HepG2 (cell line): ENCODE measurements at regions not wholly inside any gene's neighbourhood (a gene's known extent, or its start where the extent isn't known, plus 50 kb on each side); places are given as distances from the start of the nearest gene placed in this dataset.

Experiments used
- ATAC-seq: fragments of 200-7000 bp; cut with Tn5 transposase; 3 replicates; pipeline ENCODE4 v1.9.1; 2020; ENCODE audit warnings: mild to moderate bottlenecking, moderate library complexity
- BruUV-seq: library from RNA; stranded (reverse); fragments of 400-500 nt; replicated peaks from 2 replicates; lab custom pipeline; 2021; lab: Mats Ljungman, UMichigan
- CTCF ChIA-PET: fragments of 300-600 bp; formaldehyde crosslinking; extraction: SDS; loops from one replicate; lab custom pipeline; 2021; ENCODE audit warnings: low total read pairs, inconsistent platforms, low intra/inter-chr PET ratio; lab: Yijun Ruan, JAX
- POLR2A ChIA-PET: fragments of 350-600 bp; sonication (Branson Sonifier 250); formaldehyde crosslinking; loops from one replicate; lab custom pipeline; 2020; ENCODE audit warnings: antibody characterized with exemption, inconsistent platforms; lab: Yijun Ruan, JAX
- DNase-seq: peaks from one replicate; pipeline ENCODE4 v3.0.0-alpha.2; 2015; ENCODE audit warnings: low spot score
- FAIRE-seq: peaks from 3 replicates; lab custom pipeline; 2011; peaks lifted over from hg19 to GRCh38; lab: Jason Lieb, UNC
- H2AFZ ChIP-seq: one replicate; pipeline ENCODE4 v1.6.1; 2011; ENCODE audit warnings: low read length, inconsistent platforms
- H3K27ac ChIP-seq: fragments of 300-600 bp; 3 replicates; pipeline ENCODE4 v1.8.0; 2011; ENCODE audit warnings: mixed run types, mild to moderate bottlenecking, mixed read lengths, low read length, inconsistent platforms; ENCODE audit not compliant: insufficient read depth; ENCODE audit errors: extremely low read length
- H3K27me3 ChIP-seq, 2 experiments: fragments of 200-600 bp in 1 of 2; 2 replicates in 1 of 2; 3 replicates in 1 of 2; pipeline versions ENCODE4 v1.6.0 to v1.8.0; 2011; ENCODE audit warnings: low read length in 2 of 2, mild to moderate bottlenecking in 2 of 2, moderate library complexity in 2 of 2, inconsistent platforms in 1 of 2; ENCODE audit not compliant: insufficient read depth in 2 of 2, control insufficient read depth in 1 of 2
- H3K36me3 ChIP-seq, 2 experiments: fragments of 200-600 bp in 1 of 2; replicated peaks in 1 of 2; 2 replicates in 1 of 2; 3 replicates in 1 of 2; pipeline versions ENCODE4 v1.5.1 to v1.8.0; 2011; ENCODE audit warnings: low read length in 2 of 2, inconsistent platforms in 1 of 2; ENCODE audit not compliant: insufficient read depth in 2 of 2, control insufficient read depth in 1 of 2
- H3K4me1 ChIP-seq: 2 replicates; pipeline ENCODE4 v1.5.1; 2012; ENCODE audit warnings: low read length, inconsistent platforms; ENCODE audit not compliant: insufficient read depth
- H3K4me2 ChIP-seq: 2 replicates; pipeline ENCODE4 v1.6.0; 2011; ENCODE audit warnings: low read depth, low read length, inconsistent platforms
- H3K4me3 ChIP-seq, 3 experiments: fragments of 200-600 bp in 1 of 3; sonication (generic), shearing (Covaris generic) in 1 of 3; replicated peaks in 1 of 3; 2 replicates each; pipeline ENCODE4 v1.5.1; 2011 to 2016; ENCODE audit warnings: low read length in 3 of 3, inconsistent platforms in 2 of 3, low read depth in 2 of 3, mild to moderate bottlenecking in 2 of 3, control low read depth in 1 of 3, mixed read lengths in 1 of 3; ENCODE audit not compliant: insufficient read depth in 1 of 3
- H3K79me2 ChIP-seq: one replicate; pipeline ENCODE4 v1.6.1; 2011; ENCODE audit warnings: low read length, inconsistent platforms; ENCODE audit not compliant: insufficient read depth
- H3K9ac ChIP-seq: 2 replicates; pipeline ENCODE4 v1.6.0; 2011; ENCODE audit warnings: mild to moderate bottlenecking, low read depth, low read length, inconsistent platforms; ENCODE audit not compliant: insufficient read depth
- H3K9me3 ChIP-seq: 2 replicates; pipeline ENCODE4 v1.5.1; 2012; ENCODE audit warnings: mild to moderate bottlenecking, low read length
- H4K20me1 ChIP-seq: 2 replicates; pipeline ENCODE4 v1.6.0; 2011; ENCODE audit warnings: inconsistent platforms, mild to moderate bottlenecking, low read length, moderate library complexity; ENCODE audit not compliant: insufficient read depth
- HDAC6 ChIP-seq: fragments of 200-600 bp; sonication (generic); IDR thresholded peaks from 2 replicates; pipeline ENCODE4 v1.7.0; 2017; ENCODE audit warnings: mild to moderate bottlenecking, antibody characterized with exemption, low read length, low read depth
- JDP2 ChIP-seq: sonication (generic); formaldehyde crosslinking; IDR thresholded peaks from 2 replicates; pipeline ENCODE4 v1.8.1; 2022; ENCODE audit warnings: missing genetic modification reagents, borderline replicate concordance
- KLF6 ChIP-seq: IDR thresholded peaks from 2 replicates; pipeline ENCODE4 v1.8.0; 2016; ENCODE audit warnings: missing biosample characterization, missing genetic modification reagents
- TBX2 ChIP-seq: sonication (generic); formaldehyde crosslinking; IDR thresholded peaks from 2 replicates; pipeline ENCODE4 v1.5.0; 2020; ENCODE audit warnings: missing genetic modification reagents, mild to moderate bottlenecking, borderline replicate concordance
- ZBTB49 ChIP-seq: sonication (generic); formaldehyde crosslinking; IDR thresholded peaks from 2 replicates; pipeline ENCODE4 v1.4.0; 2020; ENCODE audit warnings: missing genetic modification reagents, borderline replicate concordance
- ZMYM4 ChIP-seq: sonication (generic); formaldehyde crosslinking; IDR thresholded peaks from 2 replicates; pipeline ENCODE4 v1.8.1; 2023; ENCODE audit warnings: mild to moderate bottlenecking, missing genetic modification reagents
- ZNF260 ChIP-seq: sonication (generic); formaldehyde crosslinking; IDR thresholded peaks from 2 replicates; pipeline ENCODE4 v1.4.0; 2020; ENCODE audit warnings: missing genetic modification reagents, low read depth, mild to moderate bottlenecking, borderline replicate concordance
- WGBS: methylation state at CpG from one replicate; pipeline ENCODE4 v1.1.6; 2017; ENCODE audit warnings: low lambda C conversion rate; 5-methylcytosine and 5-hydroxymethylcytosine counted together
- in situ Hi-C: cut with HindIII; loops from 2 replicates; pipeline ENCODE4 v1.10.0; 2017; ENCODE audit warnings: low pct_unique_long_range_greater_than_20kb; ENCODE audit not compliant: extremely low pct_ligation_motif_present
- intact Hi-C: fragments of 100-400 bp; cut with micrococcal nuclease; formaldehyde crosslinking; loops from one replicate; pipeline ENCODE4 v1.10.0; 2022; ENCODE audit not compliant: unreplicated experiment
- TF ChIP-seq, protein P1 (sequence below): sonication (generic); formaldehyde crosslinking; IDR thresholded peaks from 2 replicates; pipeline ENCODE4 v1.4.0; 2020; ENCODE audit warnings: mild to moderate bottlenecking, missing genetic modification reagents
- TF ChIP-seq, protein P2 (sequence below): conservative IDR thresholded peaks from 2 replicates; pipeline ENCODE4 v1.6.1; 2018; ENCODE audit warnings: missing genetic modification reagents
- TF ChIP-seq, protein P3 (sequence below): sonication (generic); formaldehyde crosslinking; IDR thresholded peaks from 2 replicates; pipeline ENCODE4 v1.8.0; 2022; ENCODE audit warnings: low read depth, missing genetic modification reagents

DNA sequence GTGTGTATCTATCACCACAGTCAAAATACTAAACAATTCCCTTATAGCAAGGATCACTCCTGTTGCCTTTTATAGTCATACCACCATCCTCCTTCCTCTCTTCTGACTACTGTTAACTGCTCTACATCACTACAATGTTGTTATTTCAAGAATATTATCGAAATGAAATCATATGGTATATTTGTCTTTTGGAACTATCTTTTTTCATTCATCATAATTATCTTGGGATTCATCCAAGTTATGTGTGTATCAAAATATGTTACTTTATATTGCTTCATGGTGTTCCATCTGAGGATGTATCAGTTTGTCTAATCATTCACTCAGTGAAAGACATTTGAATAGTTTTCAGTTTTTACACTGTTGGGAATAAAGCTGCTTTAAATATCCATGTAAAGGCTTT is 1423.0 kb upstream of the PIK3C3 start:
- FAIRE-seq (no peak), DNase-seq (no peak), ATAC-seq (no peak)
- intact Hi-C loops: no loop called here
- in situ Hi-C loops: loop anchor here (25.0 kb wide), 1 partner anchor 855 kb away; no protein-coding TSS in a partner anchor
- Histone ChIP-seq H4K20me1 (no peaks in the 10 kb centered on the region), H3K9me3 (no peaks in the 10 kb centered on the region), H3K4me1 (no peaks in the 10 kb centered on the region), H3K27ac (no peak overlapping the region), H3K36me3 (no peaks in the 10 kb centered on the region), H3K9ac (no peak overlapping the region), H3K79me2 (no peaks in the 10 kb centered on the region), H3K4me3 (no peak overlapping the region), H2AFZ (no peak overlapping the region), H3K4me2 (no peak overlapping the region), H3K27me3 (no peaks in the 10 kb centered on the region)
- BruUV-seq: no TSS peak
- WGBS: 0% methylated on average over 1 of the region's 1 CpG
- POLR2A ChIA-PET: no interaction called here
- CTCF ChIA-PET: no interaction called here
- TF ChIP-seq ZNF260 (no peak), TBX2 (CRISPR knock-in tag) (no peak)

- intact Hi-C loops: no loop called here
- H3K9me3 ChIP-seq: no peaks in the 10 kb centered on the region
- H3K4me3 ChIP-seq: no peak overlapping the region
- H3K4me2 ChIP-seq: no peak overlapping the region
- FAIRE-seq: no peak
- H3K36me3 ChIP-seq: no peaks in the 10 kb centered on the region
- H3K4me1 ChIP-seq: no peaks in the 10 kb centered on the region
- H3K9ac ChIP-seq: no peak overlapping the region
- no peak for ATAC-seq
- no TSS peak for BruUV-seq
- no peaks in the 10 kb centered on the region for H3K79me2 ChIP-seq
- H2AFZ ChIP-seq: no peak overlapping the region
- POLR2A ChIA-PET: no interaction called here
- H3K27ac ChIP-seq: no peak overlapping the region
- H4K20me1 ChIP-seq: no peaks in the 10 kb centered on the region
- WGBS: 0% methylated on average over 2 of the region's 2 CpGs
- no peak for DNase-seq
- CTCF ChIA-PET: no interaction called here
- in situ Hi-C loops: loop anchor here (25.0 kb wide), 1 partner anchor 856 kb away; no protein-coding TSS in a partner anchor
- no peaks in the 10 kb centered on the region for H3K27me3 ChIP-seq
- TF ChIP-seq, protein P1, sequence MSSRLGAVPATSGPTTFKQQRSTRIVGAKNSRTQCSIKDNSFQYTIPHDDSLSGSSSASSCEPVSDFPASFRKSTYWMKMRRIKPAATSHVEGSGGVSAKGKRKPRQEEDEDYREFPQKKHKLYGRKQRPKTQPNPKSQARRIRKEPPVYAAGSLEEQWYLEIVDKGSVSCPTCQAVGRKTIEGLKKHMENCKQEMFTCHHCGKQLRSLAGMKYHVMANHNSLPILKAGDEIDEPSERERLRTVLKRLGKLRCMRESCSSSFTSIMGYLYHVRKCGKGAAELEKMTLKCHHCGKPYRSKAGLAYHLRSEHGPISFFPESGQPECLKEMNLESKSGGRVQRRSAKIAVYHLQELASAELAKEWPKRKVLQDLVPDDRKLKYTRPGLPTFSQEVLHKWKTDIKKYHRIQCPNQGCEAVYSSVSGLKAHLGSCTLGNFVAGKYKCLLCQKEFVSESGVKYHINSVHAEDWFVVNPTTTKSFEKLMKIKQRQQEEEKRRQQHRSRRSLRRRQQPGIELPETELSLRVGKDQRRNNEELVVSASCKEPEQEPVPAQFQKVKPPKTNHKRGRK: no peak
- TF ChIP-seq, protein P2, sequence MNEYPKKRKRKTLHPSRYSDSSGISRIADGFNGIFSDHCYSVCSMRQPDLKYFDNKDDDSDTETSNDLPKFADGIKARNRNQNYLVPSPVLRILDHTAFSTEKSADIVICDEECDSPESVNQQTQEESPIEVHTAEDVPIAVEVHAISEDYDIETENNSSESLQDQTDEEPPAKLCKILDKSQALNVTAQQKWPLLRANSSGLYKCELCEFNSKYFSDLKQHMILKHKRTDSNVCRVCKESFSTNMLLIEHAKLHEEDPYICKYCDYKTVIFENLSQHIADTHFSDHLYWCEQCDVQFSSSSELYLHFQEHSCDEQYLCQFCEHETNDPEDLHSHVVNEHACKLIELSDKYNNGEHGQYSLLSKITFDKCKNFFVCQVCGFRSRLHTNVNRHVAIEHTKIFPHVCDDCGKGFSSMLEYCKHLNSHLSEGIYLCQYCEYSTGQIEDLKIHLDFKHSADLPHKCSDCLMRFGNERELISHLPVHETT: no peak
- TF ChIP-seq KLF6 (CRISPR knock-in tag) (no peak), HDAC6 (no peak), ZMYM4 (no peak), JDP2 (CRISPR knock-in tag) (no peak), ZBTB49 (CRISPR knock-in tag) (no peak)
- TF ChIP-seq, protein P3, sequence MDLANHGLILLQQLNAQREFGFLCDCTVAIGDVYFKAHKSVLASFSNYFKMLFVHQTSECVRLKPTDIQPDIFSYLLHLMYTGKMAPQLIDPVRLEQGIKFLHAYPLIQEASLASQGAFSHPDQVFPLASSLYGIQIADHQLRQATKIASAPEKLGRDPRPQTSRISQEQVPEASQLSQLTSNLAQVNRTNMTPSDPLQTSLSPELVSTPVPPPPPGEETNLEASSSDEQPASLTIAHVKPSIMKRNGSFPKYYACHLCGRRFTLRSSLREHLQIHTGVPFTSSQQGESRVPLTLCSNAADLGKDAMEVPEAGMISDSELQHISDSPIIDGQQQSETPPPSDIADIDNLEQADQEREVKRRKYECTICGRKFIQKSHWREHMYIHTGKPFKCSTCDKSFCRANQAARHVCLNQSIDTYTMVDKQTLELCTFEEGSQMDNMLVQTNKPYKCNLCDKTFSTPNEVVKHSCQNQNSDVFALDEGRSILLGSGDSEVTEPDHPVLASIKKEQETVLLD (CRISPR knock-in tag): no peak
Measured at GRCh38 chr18:40531051-40531450, 1424.0 kb upstream of the PIK3C3 start.
